ENCODE measurements at regions not wholly inside any gene's neighbourhood (a gene's known extent, or its start where the extent isn't known, plus 50 kb on each side); places are given as distances from the start of the nearest gene placed in this dataset.
A peak's percentile ranks its signal among the peaks of the same experiment; 100 is the strongest.

DNA sequence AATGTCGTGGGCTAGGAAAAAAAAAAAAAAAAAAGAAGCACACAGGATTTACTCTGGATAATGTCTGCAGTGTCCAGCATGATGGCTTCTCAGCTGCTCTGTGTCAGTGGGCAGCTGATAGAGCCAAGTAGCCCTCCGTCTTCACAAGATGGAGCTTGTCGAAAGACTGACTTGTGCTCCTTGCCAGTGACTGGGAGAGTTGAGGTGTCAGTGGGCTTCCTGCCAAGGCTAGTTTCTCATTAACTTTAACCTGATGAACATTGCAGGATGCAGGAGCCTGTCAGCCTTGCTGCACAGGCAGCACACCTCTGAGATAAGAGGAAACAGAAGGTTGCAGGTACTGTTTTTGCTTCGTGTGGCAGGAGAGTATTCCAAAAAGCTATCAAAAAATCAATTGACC lies 171.4 kb upstream of the SGCD start:
- WGBS: 52% methylated on average over 4 of the region's 4 CpGs

GRCh38 chr5:156164306-156164705 lies 162.7 kb upstream of the SGCD start:
- Histone ChIP-seq H3K4me3 (ENCODE audit: low read depth in 1 of 3, low read length in 3 of 3) (no peak overlapping the region), H3K4me1 (ENCODE audit: control insufficient read depth in 4 of 4, insufficient read depth in 4 of 4, low read length in 3 of 4) (no peaks in the 10 kb centered on the region), H3K27me3 (ENCODE audit: control insufficient read depth in 4 of 4, insufficient read depth in 4 of 4, low read length in 3 of 4) (no peaks in the 10 kb centered on the region), H3K9me3 (ENCODE audit: control insufficient read depth in 4 of 4, low read length in 3 of 4) (no peaks in the 10 kb centered on the region), H3K36me3 (ENCODE audit: control insufficient read depth in 4 of 4, insufficient read depth in 3 of 4, low read depth in 1 of 4, low read length in 3 of 4) (no peaks in the 10 kb centered on the region), H3K27ac (ENCODE audit: low read depth in 1 of 2, low read length in 2 of 2) (no peak overlapping the region), H3K9ac (ENCODE audit: low read depth in 1 of 2, low read length in 2 of 2) (no peak overlapping the region)
- WGBS: 68% methylated on average over 2 of the region's 2 CpGs
- DNase-seq (ENCODE audit: low spot score): no peak
- TF ChIP-seq EGR1 (IDR thresholded peaks at IDR 0.05; ENCODE audit: low read depth in 2 of 2): no peak
- no peak for TF ChIP-seq HNF4A (conservative IDR thresholded peaks at IDR 0.05)
- TF ChIP-seq ZBTB33 (IDR thresholded peaks at IDR 0.05): no peak
- no peak for TF ChIP-seq ATF3 (IDR thresholded peaks at IDR 0.05)
- no peak for TF ChIP-seq GABPA (IDR thresholded peaks at IDR 0.05 in 1 of 2, conservative IDR thresholded peaks at IDR 0.05 in 1 of 2)
- no peak for TF ChIP-seq YY1 (IDR thresholded peaks at IDR 0.05)
- no peak for TF ChIP-seq RAD21 (IDR thresholded peaks at IDR 0.05)
- TF ChIP-seq HNF4G (IDR thresholded peaks at IDR 0.05): no peak

More for the DNA sequence above, 171.4 kb upstream of the SGCD start:
- H3K4me1 ChIP-seq (ENCODE audit: control insufficient read depth in 4 of 4, insufficient read depth in 4 of 4, low read length in 3 of 4): no peaks in the 10 kb centered on the region
- no peak overlapping the region for H3K27ac ChIP-seq (ENCODE audit: low read depth in 1 of 2, low read length in 2 of 2)
- H3K27me3 ChIP-seq (ENCODE audit: control insufficient read depth in 4 of 4, insufficient read depth in 4 of 4, low read length in 3 of 4): no peaks in the 10 kb centered on the region
- no peak overlapping the region for H3K4me3 ChIP-seq (ENCODE audit: low read depth in 1 of 3, low read length in 3 of 3)
- peak; percentile 34 for DNase-seq (ENCODE audit: low spot score)
- no peaks in the 10 kb centered on the region for H3K9me3 ChIP-seq (ENCODE audit: control insufficient read depth in 4 of 4, low read length in 3 of 4)
- H3K36me3 ChIP-seq (ENCODE audit: control insufficient read depth in 4 of 4, insufficient read depth in 3 of 4, low read depth in 1 of 4, low read length in 3 of 4): no peaks in the 10 kb centered on the region
- no peak for TF ChIP-seq SP1 (IDR thresholded peaks at IDR 0.05)
- no peak for TF ChIP-seq RXRA (IDR thresholded peaks at IDR 0.05)
- no peak for TF ChIP-seq HNF4A (conservative IDR thresholded peaks at IDR 0.05)
- TF ChIP-seq, protein P1, sequence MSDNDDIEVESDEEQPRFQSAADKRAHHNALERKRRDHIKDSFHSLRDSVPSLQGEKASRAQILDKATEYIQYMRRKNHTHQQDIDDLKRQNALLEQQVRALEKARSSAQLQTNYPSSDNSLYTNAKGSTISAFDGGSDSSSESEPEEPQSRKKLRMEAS (IDR thresholded peaks at IDR 0.05): no peak
- no peak for TF ChIP-seq RAD21 (IDR thresholded peaks at IDR 0.05)
- no peak for TF ChIP-seq FOXA1 (IDR thresholded peaks at IDR 0.05)
- TF ChIP-seq GABPA (IDR thresholded peaks at IDR 0.05 in 1 of 2, conservative IDR thresholded peaks at IDR 0.05 in 1 of 2): no peak
- no peak for TF ChIP-seq EGR1 (IDR thresholded peaks at IDR 0.05; ENCODE audit: low read depth in 2 of 2)
- no peak for TF ChIP-seq FOXA2 (IDR thresholded peaks at IDR 0.05)
- TF ChIP-seq NR2F2 (IDR thresholded peaks at IDR 0.05): no peak
- no peak for TF ChIP-seq HNF4G (IDR thresholded peaks at IDR 0.05)
- TF ChIP-seq ATF3 (IDR thresholded peaks at IDR 0.05): no peak
- TF ChIP-seq, protein P2, sequence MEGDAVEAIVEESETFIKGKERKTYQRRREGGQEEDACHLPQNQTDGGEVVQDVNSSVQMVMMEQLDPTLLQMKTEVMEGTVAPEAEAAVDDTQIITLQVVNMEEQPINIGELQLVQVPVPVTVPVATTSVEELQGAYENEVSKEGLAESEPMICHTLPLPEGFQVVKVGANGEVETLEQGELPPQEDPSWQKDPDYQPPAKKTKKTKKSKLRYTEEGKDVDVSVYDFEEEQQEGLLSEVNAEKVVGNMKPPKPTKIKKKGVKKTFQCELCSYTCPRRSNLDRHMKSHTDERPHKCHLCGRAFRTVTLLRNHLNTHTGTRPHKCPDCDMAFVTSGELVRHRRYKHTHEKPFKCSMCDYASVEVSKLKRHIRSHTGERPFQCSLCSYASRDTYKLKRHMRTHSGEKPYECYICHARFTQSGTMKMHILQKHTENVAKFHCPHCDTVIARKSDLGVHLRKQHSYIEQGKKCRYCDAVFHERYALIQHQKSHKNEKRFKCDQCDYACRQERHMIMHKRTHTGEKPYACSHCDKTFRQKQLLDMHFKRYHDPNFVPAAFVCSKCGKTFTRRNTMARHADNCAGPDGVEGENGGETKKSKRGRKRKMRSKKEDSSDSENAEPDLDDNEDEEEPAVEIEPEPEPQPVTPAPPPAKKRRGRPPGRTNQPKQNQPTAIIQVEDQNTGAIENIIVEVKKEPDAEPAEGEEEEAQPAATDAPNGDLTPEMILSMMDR (IDR thresholded peaks at IDR 0.05; ENCODE audit: low read depth, low read length, missing input control): no peak
- TF ChIP-seq REST (IDR thresholded peaks at IDR 0.05): no peak
- no peak overlapping the region for H3K9ac ChIP-seq (ENCODE audit: low read depth in 1 of 2, low read length in 2 of 2)

All from liver (tissue), 8 donors.